ES-I3 (cell line): ENCODE measurements at regions not wholly inside any gene's neighbourhood (a gene's known extent, or its start where the extent isn't known, plus 50 kb on each side); places are given as distances from the start of the nearest gene placed in this dataset.
"Not testable (repeated sequence)": the region's sequence is repeated elsewhere in the genome, so short reads cannot be mapped to it uniquely, and the experiment has no call there.

Source experiments
- H3K36me3 ChIP-seq: 2 replicates; pipeline ENCODE4 v1.6.1; 2013; ENCODE audit warnings: mild to moderate bottlenecking, low read length, control low read depth, moderate library complexity; ENCODE audit not compliant: insufficient read depth
- H3K4me1 ChIP-seq: 2 replicates; pipeline ENCODE4 v1.6.1; 2013; ENCODE audit warnings: mild to moderate bottlenecking, control low read depth, low read length; ENCODE audit not compliant: insufficient read depth
- H3K9ac ChIP-seq: 2 replicates; pipeline ENCODE4 v1.6.1; 2013; ENCODE audit warnings: low read depth, mild to moderate bottlenecking, low read length, moderate library complexity
- H3K9me3 ChIP-seq: 2 replicates; pipeline ENCODE4 v1.6.1; 2013; ENCODE audit warnings: mild to moderate bottlenecking, low read length, moderate library complexity; ENCODE audit not compliant: control insufficient read depth, insufficient read depth

DNA sequence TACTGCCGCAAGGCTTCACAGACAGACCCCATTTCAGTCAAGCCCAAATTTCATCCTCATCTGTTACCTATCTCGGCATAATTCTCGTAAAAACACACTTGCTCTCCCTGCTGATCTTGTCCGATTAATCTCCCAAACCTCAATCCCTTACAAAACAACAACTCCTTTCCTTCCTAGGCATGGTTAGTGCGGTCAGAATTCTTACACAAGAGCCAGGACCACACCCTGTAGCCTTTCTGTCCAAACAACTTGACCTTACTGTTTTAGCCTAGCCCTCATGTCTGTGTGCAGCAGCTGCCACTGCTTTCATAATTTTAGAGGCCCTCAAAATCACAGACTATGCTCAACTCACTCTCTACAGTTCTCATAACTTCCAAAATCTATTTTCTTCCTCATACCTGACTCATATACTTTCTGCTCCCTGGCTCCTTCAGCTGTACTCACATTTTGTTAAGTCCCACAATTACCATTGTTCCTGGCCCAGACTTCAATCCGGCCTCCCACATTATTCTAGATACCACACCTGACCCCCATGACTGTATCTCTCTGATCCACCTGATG, 227.5 kb upstream of the DUSP10 start:
- peaks cover 29% of the 10 kb centered on the region for H3K4me1 ChIP-seq

GRCh38 chr1:221967538-221967937, 225.6 kb upstream of the DUSP10 start:
- Histone ChIP-seq H3K9ac (peak overlapping the region; percentile 63), H3K36me3 (peaks cover 14% of the 10 kb centered on the region), H3K4me1 (peaks cover 33% of the 10 kb centered on the region)
- H3K9me3 ChIP-seq = not testable (repeated sequence)

More for the DNA sequence above, 227.5 kb upstream of the DUSP10 start:
- H3K9me3 ChIP-seq = not testable (repeated sequence)
- peaks cover 14% of the 10 kb centered on the region for H3K36me3 ChIP-seq
- peak overlapping the region; percentile 63 for H3K9ac ChIP-seq

DNA sequence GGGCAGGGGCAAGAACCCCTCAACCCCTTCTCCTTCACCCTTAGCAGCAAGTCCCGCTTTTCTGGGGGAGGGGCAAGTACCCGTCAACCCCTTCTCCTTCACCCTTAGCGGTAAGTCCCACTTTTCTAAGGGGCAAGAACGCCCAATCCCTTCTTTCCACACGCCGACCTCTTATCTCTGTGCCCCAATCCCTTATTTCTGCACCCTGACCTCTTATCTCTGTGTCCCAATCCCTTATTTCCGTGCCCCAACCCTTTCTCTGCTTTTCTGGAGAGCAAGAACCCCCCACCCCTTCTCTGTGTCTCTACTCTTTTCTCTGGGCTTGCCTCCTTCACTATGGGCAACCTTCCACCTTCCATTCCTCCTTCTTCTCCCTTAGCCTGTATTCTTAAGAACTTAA, 225.0 kb upstream of the DUSP10 start:
- peaks cover 35% of the 10 kb centered on the region for H3K4me1 ChIP-seq
- peak overlapping the region; percentile 63 for H3K9ac ChIP-seq
- peaks cover 14% of the 10 kb centered on the region for H3K36me3 ChIP-seq
- H3K9me3 ChIP-seq = not testable (repeated sequence)

DNA sequence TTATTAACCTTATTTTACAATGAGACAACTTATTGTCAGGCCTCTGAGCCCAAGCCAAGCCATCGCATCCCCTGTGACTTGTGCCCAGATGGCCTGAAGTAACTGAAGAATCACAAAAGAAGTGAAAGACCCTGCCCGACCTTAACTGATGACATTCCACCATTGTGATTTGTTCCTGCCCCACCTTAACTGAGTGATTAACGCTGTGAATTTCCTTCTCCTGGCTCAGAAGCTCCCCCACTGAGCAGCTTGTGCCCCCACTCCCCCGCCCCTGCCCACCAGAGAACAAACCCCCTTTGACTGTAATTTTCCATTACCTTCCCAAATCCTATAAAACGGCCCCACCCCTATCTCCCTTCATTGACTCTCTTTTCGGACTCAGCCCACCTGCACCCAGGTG, 224.0 kb upstream of the DUSP10 start:
- H3K9ac ChIP-seq = peak overlapping the region; percentile 63

GRCh38 chr1:221965252-221965651, 223.4 kb upstream of the DUSP10 start:
- H3K9me3 ChIP-seq = no peaks in the 10 kb centered on the region; the same call in 1 of the 2 replicates
- H3K9ac ChIP-seq = peak overlapping the region; percentile 63
- peaks cover 11% of the 10 kb centered on the region; the same call in 1 of the 2 replicates for H3K36me3 ChIP-seq
- peaks cover 38% of the 10 kb centered on the region for H3K4me1 ChIP-seq

More for the DNA sequence above, 224.0 kb upstream of the DUSP10 start:
- H3K36me3 ChIP-seq = peaks cover 12% of the 10 kb centered on the region; the same call in 1 of the 2 replicates
- H3K4me1 ChIP-seq = peaks cover 37% of the 10 kb centered on the region
- H3K9me3 ChIP-seq = not testable (repeated sequence)

DNA sequence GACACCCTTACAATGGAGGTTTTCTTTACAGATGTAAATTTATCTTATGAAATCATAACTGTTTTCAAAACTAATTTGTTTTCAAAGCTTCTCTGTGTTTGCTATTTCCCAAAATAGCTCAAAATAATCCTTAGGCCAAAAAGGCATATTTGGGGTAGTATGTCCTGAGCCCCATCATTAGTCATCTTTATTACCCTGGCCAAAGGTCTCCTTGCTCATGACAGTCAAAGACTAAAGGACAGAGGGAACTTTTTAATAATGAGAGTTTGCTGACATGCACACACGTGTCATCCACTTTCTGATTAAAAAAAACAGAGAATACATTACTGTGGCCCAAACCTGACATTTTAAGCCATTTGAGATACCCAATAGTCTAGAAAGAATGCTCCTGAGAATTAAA, 221.9 kb upstream of the DUSP10 start:
- Histone ChIP-seq H3K36me3 (peaks cover 4% of the 10 kb centered on the region; the same call in 1 of the 2 replicates), H3K9ac (no peak overlapping the region), H3K4me1 (peaks cover 38% of the 10 kb centered on the region), H3K9me3 (no peaks in the 10 kb centered on the region; the same call in 1 of the 2 replicates)

GRCh38 chr1:221962385-221962784, 220.5 kb upstream of the DUSP10 start:
- Histone ChIP-seq H3K36me3 (no peaks in the 10 kb centered on the region), H3K9me3 (no peaks in the 10 kb centered on the region; the same call in 1 of the 2 replicates), H3K9ac (no peak overlapping the region), H3K4me1 (peaks cover 44% of the 10 kb centered on the region)

DNA sequence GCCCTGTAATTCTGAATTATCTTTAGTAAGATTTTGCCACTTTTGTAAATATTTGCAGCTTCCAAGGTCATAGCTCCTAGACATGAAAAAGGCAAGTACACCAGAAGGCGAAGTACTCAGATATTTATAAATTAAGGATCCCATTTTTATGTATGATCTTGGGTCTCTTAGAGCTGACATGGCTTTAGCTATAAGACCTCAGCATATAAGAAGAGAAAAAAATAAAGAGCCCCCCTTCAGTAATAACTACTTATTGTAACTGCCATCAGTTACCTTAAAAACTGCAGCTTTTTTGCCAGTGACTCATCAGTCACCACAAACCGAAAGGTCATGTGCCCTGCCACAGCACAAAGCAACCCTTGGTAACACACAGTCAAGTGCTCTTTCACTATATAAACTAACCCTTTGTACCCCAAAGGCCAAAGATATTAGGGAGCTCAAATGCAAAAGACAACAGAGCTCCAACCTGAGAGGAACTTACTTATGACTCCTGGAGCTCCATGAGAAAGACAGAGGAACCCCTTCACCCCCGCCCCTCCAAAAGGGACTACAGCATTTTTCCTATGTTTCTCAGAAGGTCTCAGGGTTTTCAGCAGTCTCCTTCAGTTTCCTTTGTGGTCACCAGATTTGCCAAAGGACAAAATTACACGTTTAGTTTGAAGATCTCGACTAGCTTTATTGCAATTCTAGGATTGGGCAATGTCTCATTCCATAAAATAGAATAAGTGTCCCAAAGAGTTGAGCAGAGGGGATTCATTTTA, 219.8 kb upstream of the DUSP10 start:
- H3K9ac ChIP-seq = no peak overlapping the region

GRCh38 chr1:221958161-221958562, 216.3 kb upstream of the DUSP10 start:
- not testable (repeated sequence) for H3K36me3 ChIP-seq, H3K9ac ChIP-seq, H3K9me3 ChIP-seq
- H3K4me1 ChIP-seq = peaks cover 31% of the 10 kb centered on the region

More for the DNA sequence above, 219.8 kb upstream of the DUSP10 start:
- Histone ChIP-seq H3K36me3 (no peaks in the 10 kb centered on the region), H3K9me3 (no peaks in the 10 kb centered on the region; the same call in 1 of the 2 replicates), H3K4me1 (peaks cover 44% of the 10 kb centered on the region)

DNA sequence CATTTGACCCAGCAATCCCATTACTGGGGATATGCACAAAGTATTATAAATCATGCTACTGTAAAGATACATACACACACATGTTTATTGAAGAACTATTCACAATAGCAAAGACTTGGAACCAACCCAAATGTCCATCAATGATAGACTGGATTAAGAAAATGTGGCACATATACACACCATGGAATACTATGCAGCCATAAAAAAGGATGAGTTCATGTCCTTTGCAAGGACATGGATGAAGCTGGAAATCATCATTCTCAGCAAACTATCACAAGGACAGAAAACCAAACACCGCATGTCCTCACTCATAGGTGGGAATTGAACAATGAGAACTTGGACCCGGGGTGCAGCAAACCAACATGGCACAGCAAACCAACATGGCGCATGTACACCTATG, 215.5 kb upstream of the DUSP10 start:
- H3K9me3 ChIP-seq, H3K9ac ChIP-seq, H3K36me3 ChIP-seq: not testable (repeated sequence)
- H3K4me1 ChIP-seq = peaks cover 24% of the 10 kb centered on the region

DNA sequence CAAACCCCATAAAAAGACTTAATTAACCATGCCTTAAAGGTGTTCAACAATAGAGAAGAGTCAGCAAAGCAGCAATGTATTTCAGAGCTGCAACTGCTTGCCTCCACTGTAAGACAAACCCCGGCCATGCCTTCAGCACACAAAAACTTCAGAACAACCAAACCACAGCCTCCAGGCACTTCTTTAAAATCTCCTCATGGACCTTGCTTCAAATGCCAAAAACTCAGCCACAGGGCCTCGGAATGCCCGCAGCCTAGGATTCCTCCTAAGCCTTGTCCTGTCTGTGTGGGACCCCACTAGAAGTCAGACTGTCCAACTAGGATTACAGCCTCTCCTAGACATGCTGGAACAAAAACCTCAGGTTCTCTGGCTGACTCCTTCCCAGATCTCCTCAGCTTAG, 208.1 kb upstream of the DUSP10 start:
- H3K9ac ChIP-seq = no peak overlapping the region
- H3K36me3 ChIP-seq = no peaks in the 10 kb centered on the region; the same call in 1 of the 2 replicates
- no peaks in the 10 kb centered on the region for H3K9me3 ChIP-seq
- no peaks in the 10 kb centered on the region for H3K4me1 ChIP-seq

GRCh38 chr1:221948459-221948858, 206.6 kb upstream of the DUSP10 start:
- H3K36me3 ChIP-seq = no peaks in the 10 kb centered on the region; the same call in 1 of the 2 replicates
- H3K9me3 ChIP-seq = no peaks in the 10 kb centered on the region
- H3K4me1 ChIP-seq = no peaks in the 10 kb centered on the region
- no peak overlapping the region for H3K9ac ChIP-seq

DNA sequence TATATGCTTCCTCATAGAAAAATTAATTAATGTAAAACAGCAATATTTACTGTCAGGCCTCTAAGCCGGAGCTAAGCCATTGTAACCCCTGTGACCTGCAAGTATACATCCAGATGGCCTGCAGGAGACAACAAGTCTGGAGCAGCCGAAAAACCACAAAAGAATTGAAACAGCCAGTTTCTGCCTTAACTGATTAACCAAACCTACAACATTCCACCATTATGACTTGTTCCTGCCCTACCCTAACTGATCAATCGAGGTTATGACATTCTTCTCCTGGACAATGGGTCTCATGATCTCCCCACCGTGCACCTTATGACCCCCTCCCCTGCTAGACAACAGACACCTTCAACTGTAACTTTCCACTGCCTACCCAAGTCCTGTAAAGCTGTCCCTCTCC, 205.8 kb upstream of the DUSP10 start:
- Histone ChIP-seq H3K9me3 (no peaks in the 10 kb centered on the region), H3K4me1 (no peaks in the 10 kb centered on the region), H3K9ac (no peak overlapping the region), H3K36me3 (no peaks in the 10 kb centered on the region; the same call in 1 of the 2 replicates)

DNA sequence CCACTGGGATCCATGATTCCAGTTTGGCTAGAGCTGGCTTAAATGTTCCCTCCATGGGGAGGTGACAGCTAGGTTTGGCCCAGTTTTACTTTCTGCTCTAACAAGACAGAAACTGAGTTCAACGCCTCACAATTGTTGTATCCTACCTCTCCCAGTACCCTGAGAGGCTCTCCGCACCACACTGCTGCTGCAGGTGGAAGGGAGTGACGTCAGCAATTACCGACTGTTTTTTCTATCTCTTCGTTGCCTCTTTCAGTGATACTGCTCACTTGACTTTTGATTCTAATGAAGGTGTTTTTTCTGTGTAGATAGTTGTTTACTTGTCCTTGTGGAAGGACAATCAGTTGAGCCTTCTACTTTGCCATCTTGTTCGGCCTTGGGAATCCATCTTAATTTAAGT, 204.9 kb upstream of the DUSP10 start:
- Histone ChIP-seq H3K4me1 (no peaks in the 10 kb centered on the region), H3K9me3 (no peaks in the 10 kb centered on the region), H3K36me3 (no peaks in the 10 kb centered on the region; the same call in 1 of the 2 replicates), H3K9ac (no peak overlapping the region)

DNA sequence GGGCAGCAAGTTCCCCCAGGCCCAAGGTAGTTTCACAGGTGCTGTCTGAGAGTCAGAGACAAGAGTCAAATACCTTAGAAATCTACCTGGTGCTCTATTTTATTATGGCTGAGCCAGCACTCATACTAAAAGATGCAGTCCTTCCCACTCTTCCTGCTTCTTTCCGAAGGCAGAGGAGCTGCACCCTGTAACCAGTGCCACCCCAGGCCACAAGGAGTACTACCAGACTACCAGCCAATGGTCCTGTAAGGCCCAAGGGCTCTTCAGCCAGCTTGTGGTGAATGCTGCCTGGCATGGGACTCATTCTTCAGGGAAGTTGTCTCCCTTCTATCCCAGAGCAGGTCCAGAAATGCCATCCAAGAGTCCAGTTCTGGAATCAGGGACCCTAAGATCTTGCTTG, 203.8 kb upstream of the DUSP10 start:
- H3K9me3 ChIP-seq = no peaks in the 10 kb centered on the region
- no peaks in the 10 kb centered on the region for H3K4me1 ChIP-seq
- H3K9ac ChIP-seq = no peak overlapping the region
- no peaks in the 10 kb centered on the region; the same call in 1 of the 2 replicates for H3K36me3 ChIP-seq
